Ovary (tissue), 3 donors: ENCODE measurements at regions not wholly inside any gene's neighbourhood (a gene's known extent, or its start where the extent isn't known, plus 50 kb on each side); places are given as distances from the start of the nearest gene placed in this dataset.

Experiments
- POLR2A ChIP-seq: fragments of 450-650 bp; IDR thresholded peaks from one replicate; pipeline ENCODE4 v1.6.1; 2017; ENCODE audit warnings: antibody characterized with exemption, mild to moderate bottlenecking, moderate library complexity
- TF ChIP-seq, protein P1 (sequence below), 3 donors: fragments of 450-650 bp in 2 of 3; fragments of 200-600 bp in 1 of 3; IDR thresholded peaks; one replicate each; pipeline versions ENCODE4 v1.5.1 to v1.8.0; 2016 to 2022; ENCODE audit warnings: antibody characterized with exemption in 3 of 3, mild to moderate bottlenecking in 1 of 3
- donor health status: DM: no; HTN: no; CAD: no.

- TF ChIP-seq, protein P1, sequence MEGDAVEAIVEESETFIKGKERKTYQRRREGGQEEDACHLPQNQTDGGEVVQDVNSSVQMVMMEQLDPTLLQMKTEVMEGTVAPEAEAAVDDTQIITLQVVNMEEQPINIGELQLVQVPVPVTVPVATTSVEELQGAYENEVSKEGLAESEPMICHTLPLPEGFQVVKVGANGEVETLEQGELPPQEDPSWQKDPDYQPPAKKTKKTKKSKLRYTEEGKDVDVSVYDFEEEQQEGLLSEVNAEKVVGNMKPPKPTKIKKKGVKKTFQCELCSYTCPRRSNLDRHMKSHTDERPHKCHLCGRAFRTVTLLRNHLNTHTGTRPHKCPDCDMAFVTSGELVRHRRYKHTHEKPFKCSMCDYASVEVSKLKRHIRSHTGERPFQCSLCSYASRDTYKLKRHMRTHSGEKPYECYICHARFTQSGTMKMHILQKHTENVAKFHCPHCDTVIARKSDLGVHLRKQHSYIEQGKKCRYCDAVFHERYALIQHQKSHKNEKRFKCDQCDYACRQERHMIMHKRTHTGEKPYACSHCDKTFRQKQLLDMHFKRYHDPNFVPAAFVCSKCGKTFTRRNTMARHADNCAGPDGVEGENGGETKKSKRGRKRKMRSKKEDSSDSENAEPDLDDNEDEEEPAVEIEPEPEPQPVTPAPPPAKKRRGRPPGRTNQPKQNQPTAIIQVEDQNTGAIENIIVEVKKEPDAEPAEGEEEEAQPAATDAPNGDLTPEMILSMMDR (IDR thresholded peaks at IDR 0.05): no peak
- no peak for TF ChIP-seq POLR2A
These were observed 170.1 kb downstream of the PAH start for GRCh38 chr12:102746963-102747362.
